H1 (cell line): ENCODE measurements at regions not wholly inside any gene's neighbourhood (a gene's known extent, or its start where the extent isn't known, plus 50 kb on each side); places are given as distances from the start of the nearest gene placed in this dataset.

Experiments used
- HDAC6 ChIP-seq: IDR thresholded peaks from one replicate; pipeline ENCODE4 v1.7.1; 2012; ENCODE audit warnings: low read depth, mild to moderate bottlenecking, inconsistent platforms, low read length, moderate library complexity
- NRF1 ChIP-seq: IDR thresholded peaks from 2 replicates; pipeline ENCODE4 v1.6.1; 2011; ENCODE audit warnings: mild to moderate bottlenecking, low read depth, low read length, improper control_type of control experiment
- RXRA ChIP-seq: IDR thresholded peaks from 2 replicates; pipeline ENCODE4 v1.6.1; 2011; ENCODE audit warnings: low read depth, mild to moderate bottlenecking, low read length, moderate library complexity; ENCODE audit not compliant: insufficient read depth
- SIX5 ChIP-seq: IDR thresholded peaks from 2 replicates; pipeline ENCODE4 v1.6.1; 2011; ENCODE audit warnings: mild to moderate bottlenecking, low read depth, low read length
- TAF7 ChIP-seq: optimal IDR thresholded peaks from 2 replicates; pipeline ENCODE3; 2011; ENCODE audit warnings: low read depth, mild to moderate bottlenecking, inconsistent platforms, low read length, moderate library complexity, borderline replicate concordance
- TF ChIP-seq, protein P1 (sequence below): fragments of 300-600 bp; sonication (generic); IDR thresholded peaks from 2 replicates; pipeline ENCODE4 v1.7.1; 2012; ENCODE audit warnings: low read length, moderate library complexity, mild to moderate bottlenecking, inconsistent platforms; ENCODE audit not compliant: insufficient replicate concordance
- TF ChIP-seq, protein P2 (sequence below), 3 experiments: IDR thresholded peaks; 1 replicate in 2 of 3; 2 replicates in 1 of 3; pipeline versions ENCODE4 v1.5.1 to v1.6.1; 2011; ENCODE audit warnings: low read length in 3 of 3, mild to moderate bottlenecking in 3 of 3, inconsistent platforms in 2 of 3, low read depth in 1 of 3, moderate library complexity in 1 of 3; ENCODE audit not compliant: insufficient read depth in 1 of 3; ENCODE audit errors: control extremely low read depth in 1 of 3
- TF ChIP-seq, protein P3 (sequence below): IDR thresholded peaks from 2 replicates; pipeline ENCODE4 v1.6.1; 2011; ENCODE audit warnings: low read depth, mild to moderate bottlenecking, low read length; ENCODE audit not compliant: insufficient read depth

- TF ChIP-seq, protein P1, sequence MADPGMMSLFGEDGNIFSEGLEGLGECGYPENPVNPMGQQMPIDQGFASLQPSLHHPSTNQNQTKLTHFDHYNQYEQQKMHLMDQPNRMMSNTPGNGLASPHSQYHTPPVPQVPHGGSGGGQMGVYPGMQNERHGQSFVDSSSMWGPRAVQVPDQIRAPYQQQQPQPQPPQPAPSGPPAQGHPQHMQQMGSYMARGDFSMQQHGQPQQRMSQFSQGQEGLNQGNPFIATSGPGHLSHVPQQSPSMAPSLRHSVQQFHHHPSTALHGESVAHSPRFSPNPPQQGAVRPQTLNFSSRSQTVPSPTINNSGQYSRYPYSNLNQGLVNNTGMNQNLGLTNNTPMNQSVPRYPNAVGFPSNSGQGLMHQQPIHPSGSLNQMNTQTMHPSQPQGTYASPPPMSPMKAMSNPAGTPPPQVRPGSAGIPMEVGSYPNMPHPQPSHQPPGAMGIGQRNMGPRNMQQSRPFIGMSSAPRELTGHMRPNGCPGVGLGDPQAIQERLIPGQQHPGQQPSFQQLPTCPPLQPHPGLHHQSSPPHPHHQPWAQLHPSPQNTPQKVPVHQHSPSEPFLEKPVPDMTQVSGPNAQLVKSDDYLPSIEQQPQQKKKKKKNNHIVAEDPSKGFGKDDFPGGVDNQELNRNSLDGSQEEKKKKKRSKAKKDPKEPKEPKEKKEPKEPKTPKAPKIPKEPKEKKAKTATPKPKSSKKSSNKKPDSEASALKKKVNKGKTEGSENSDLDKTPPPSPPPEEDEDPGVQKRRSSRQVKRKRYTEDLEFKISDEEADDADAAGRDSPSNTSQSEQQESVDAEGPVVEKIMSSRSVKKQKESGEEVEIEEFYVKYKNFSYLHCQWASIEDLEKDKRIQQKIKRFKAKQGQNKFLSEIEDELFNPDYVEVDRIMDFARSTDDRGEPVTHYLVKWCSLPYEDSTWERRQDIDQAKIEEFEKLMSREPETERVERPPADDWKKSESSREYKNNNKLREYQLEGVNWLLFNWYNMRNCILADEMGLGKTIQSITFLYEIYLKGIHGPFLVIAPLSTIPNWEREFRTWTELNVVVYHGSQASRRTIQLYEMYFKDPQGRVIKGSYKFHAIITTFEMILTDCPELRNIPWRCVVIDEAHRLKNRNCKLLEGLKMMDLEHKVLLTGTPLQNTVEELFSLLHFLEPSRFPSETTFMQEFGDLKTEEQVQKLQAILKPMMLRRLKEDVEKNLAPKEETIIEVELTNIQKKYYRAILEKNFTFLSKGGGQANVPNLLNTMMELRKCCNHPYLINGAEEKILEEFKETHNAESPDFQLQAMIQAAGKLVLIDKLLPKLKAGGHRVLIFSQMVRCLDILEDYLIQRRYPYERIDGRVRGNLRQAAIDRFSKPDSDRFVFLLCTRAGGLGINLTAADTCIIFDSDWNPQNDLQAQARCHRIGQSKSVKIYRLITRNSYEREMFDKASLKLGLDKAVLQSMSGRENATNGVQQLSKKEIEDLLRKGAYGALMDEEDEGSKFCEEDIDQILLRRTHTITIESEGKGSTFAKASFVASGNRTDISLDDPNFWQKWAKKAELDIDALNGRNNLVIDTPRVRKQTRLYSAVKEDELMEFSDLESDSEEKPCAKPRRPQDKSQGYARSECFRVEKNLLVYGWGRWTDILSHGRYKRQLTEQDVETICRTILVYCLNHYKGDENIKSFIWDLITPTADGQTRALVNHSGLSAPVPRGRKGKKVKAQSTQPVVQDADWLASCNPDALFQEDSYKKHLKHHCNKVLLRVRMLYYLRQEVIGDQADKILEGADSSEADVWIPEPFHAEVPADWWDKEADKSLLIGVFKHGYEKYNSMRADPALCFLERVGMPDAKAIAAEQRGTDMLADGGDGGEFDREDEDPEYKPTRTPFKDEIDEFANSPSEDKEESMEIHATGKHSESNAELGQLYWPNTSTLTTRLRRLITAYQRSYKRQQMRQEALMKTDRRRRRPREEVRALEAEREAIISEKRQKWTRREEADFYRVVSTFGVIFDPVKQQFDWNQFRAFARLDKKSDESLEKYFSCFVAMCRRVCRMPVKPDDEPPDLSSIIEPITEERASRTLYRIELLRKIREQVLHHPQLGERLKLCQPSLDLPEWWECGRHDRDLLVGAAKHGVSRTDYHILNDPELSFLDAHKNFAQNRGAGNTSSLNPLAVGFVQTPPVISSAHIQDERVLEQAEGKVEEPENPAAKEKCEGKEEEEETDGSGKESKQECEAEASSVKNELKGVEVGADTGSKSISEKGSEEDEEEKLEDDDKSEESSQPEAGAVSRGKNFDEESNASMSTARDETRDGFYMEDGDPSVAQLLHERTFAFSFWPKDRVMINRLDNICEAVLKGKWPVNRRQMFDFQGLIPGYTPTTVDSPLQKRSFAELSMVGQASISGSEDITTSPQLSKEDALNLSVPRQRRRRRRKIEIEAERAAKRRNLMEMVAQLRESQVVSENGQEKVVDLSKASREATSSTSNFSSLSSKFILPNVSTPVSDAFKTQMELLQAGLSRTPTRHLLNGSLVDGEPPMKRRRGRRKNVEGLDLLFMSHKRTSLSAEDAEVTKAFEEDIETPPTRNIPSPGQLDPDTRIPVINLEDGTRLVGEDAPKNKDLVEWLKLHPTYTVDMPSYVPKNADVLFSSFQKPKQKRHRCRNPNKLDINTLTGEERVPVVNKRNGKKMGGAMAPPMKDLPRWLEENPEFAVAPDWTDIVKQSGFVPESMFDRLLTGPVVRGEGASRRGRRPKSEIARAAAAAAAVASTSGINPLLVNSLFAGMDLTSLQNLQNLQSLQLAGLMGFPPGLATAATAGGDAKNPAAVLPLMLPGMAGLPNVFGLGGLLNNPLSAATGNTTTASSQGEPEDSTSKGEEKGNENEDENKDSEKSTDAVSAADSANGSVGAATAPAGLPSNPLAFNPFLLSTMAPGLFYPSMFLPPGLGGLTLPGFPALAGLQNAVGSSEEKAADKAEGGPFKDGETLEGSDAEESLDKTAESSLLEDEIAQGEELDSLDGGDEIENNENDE, result no peak
- TF ChIP-seq SIX5 (no peak), NRF1 (no peak), RXRA (no peak), TAF7 (no peak), HDAC6 (no peak)
- TF ChIP-seq, protein P2, sequence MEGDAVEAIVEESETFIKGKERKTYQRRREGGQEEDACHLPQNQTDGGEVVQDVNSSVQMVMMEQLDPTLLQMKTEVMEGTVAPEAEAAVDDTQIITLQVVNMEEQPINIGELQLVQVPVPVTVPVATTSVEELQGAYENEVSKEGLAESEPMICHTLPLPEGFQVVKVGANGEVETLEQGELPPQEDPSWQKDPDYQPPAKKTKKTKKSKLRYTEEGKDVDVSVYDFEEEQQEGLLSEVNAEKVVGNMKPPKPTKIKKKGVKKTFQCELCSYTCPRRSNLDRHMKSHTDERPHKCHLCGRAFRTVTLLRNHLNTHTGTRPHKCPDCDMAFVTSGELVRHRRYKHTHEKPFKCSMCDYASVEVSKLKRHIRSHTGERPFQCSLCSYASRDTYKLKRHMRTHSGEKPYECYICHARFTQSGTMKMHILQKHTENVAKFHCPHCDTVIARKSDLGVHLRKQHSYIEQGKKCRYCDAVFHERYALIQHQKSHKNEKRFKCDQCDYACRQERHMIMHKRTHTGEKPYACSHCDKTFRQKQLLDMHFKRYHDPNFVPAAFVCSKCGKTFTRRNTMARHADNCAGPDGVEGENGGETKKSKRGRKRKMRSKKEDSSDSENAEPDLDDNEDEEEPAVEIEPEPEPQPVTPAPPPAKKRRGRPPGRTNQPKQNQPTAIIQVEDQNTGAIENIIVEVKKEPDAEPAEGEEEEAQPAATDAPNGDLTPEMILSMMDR (IDR thresholded peaks at IDR 0.05; ENCODE audit: control extremely low read depth in 1 of 3, insufficient read depth in 1 of 3, low read depth in 1 of 3, low read length in 3 of 3), result peak; percentile 25 to 61 (median 50)
- TF ChIP-seq, protein P3, sequence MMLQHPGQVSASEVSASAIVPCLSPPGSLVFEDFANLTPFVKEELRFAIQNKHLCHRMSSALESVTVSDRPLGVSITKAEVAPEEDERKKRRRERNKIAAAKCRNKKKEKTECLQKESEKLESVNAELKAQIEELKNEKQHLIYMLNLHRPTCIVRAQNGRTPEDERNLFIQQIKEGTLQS, result no peak
Observed at GRCh38 chr7:25820432-25821040, 331.5 kb upstream of the NFE2L3 start (continued).
